Central memory CD8-positive, alpha-beta T cell (primary cell): ENCODE measurements at regions not wholly inside any gene's neighbourhood (a gene's known extent, or its start where the extent isn't known, plus 50 kb on each side); places are given as distances from the start of the nearest gene placed in this dataset.
A peak's percentile ranks its signal among the peaks of the same experiment; 100 is the strongest.
"Not testable (repeated sequence)": the region's sequence is repeated elsewhere in the genome, so short reads cannot be mapped to it uniquely, and the experiment has no call there.

ENCODE experiments used
- ATAC-seq: fragments of 150-1000 bp; cut with Tn5 transposase; replicated peaks from 2 replicates; pipeline ENCODE4 v1.10.0; 2022; ENCODE audit warnings: mild to moderate bottlenecking, moderate FRiP score, moderate number of reproducible peaks; ENCODE audit not compliant: poor library complexity, severe bottlenecking; ENCODE audit errors: extremely low read depth
- DNase-seq, 2 donors: peaks; one replicate each; pipeline ENCODE4 v3.0.0; 2021; ENCODE audit warnings: low spot score in 2 of 2
- H3K27ac Mint-ChIP-seq: one replicate; pipeline ENCODE4 v1.8.0; 2022; ENCODE audit warnings: low read depth, mild to moderate bottlenecking, moderate library complexity, mixed read lengths
- H3K27me3 Mint-ChIP-seq: one replicate; pipeline ENCODE4 v1.8.0; 2022; ENCODE audit warnings: mixed read lengths
- H3K36me3 Mint-ChIP-seq: one replicate; pipeline ENCODE4 v1.8.0; 2022; ENCODE audit warnings: mild to moderate bottlenecking, moderate library complexity, mixed read lengths; ENCODE audit not compliant: insufficient read depth
- H3K4me1 Mint-ChIP-seq: one replicate; pipeline ENCODE4 v1.8.0; 2022; ENCODE audit warnings: mixed read lengths
- H3K4me3 Mint-ChIP-seq: one replicate; pipeline ENCODE4 v1.8.0; 2022; ENCODE audit warnings: mild to moderate bottlenecking, moderate library complexity, mixed read lengths
- H3K9me3 Mint-ChIP-seq: one replicate; pipeline ENCODE4 v1.8.0; 2022; ENCODE audit warnings: mixed read lengths

- peaks cover 20% of the 10 kb centered on the region for H3K36me3 Mint-ChIP-seq
- H3K27me3 Mint-ChIP-seq, result no peaks in the 10 kb centered on the region
- ATAC-seq (no peak), DNase-seq (no peak)
- peak overlapping the region; percentile 62 for H3K4me3 Mint-ChIP-seq
- H3K27ac Mint-ChIP-seq, result peak overlapping the region; percentile 84
- H3K9me3 Mint-ChIP-seq, result peaks cover 4% of the 10 kb centered on the region
- H3K4me1 Mint-ChIP-seq, result peaks cover 46% of the 10 kb centered on the region
These were observed 127.3 kb downstream of the TBX19 start for GRCh38 chr1:168407832-168408538.

GRCh38 chr1:168405906-168406549, 125.4 kb downstream of the TBX19 start:
- H3K27me3 Mint-ChIP-seq, result no peaks in the 10 kb centered on the region
- peaks cover 40% of the 10 kb centered on the region for H3K4me1 Mint-ChIP-seq
- no peak overlapping the region for H3K4me3 Mint-ChIP-seq
- H3K9me3 Mint-ChIP-seq, result peaks cover 4% of the 10 kb centered on the region
- peaks cover 20% of the 10 kb centered on the region for H3K36me3 Mint-ChIP-seq
- no peak for DNase-seq
- ATAC-seq, result no peak
- H3K27ac Mint-ChIP-seq, result no peak overlapping the region

- no peak overlapping the region for H3K4me3 Mint-ChIP-seq
- ATAC-seq (no peak), DNase-seq (no peak)
- H3K36me3 Mint-ChIP-seq, result peaks cover 2% of the 10 kb centered on the region
- H3K27ac Mint-ChIP-seq, result no peak overlapping the region
- no peaks in the 10 kb centered on the region for H3K27me3 Mint-ChIP-seq
- peaks cover 28% of the 10 kb centered on the region for H3K4me1 Mint-ChIP-seq
- H3K9me3 Mint-ChIP-seq, result no peaks in the 10 kb centered on the region
These were observed 122.5 kb downstream of the TBX19 start for GRCh38 chr1:168403140-168403539.

- H3K4me3 Mint-ChIP-seq, ATAC-seq, H3K27me3 Mint-ChIP-seq, H3K36me3 Mint-ChIP-seq, H3K27ac Mint-ChIP-seq, H3K9me3 Mint-ChIP-seq, DNase-seq: not testable (repeated sequence)
- H3K4me1 Mint-ChIP-seq, result peaks cover 23% of the 10 kb centered on the region
These were observed 121.8 kb downstream of the TBX19 start for GRCh38 chr1:168402466-168402865.

- DNase-seq, result no peak
- ATAC-seq, result no peak
- no peaks in the 10 kb centered on the region for H3K36me3 Mint-ChIP-seq
- H3K4me3 Mint-ChIP-seq, result no peak overlapping the region
- no peaks in the 10 kb centered on the region for H3K27me3 Mint-ChIP-seq
- no peak overlapping the region for H3K27ac Mint-ChIP-seq
- peaks cover 17% of the 10 kb centered on the region for H3K4me1 Mint-ChIP-seq
- H3K9me3 Mint-ChIP-seq, result no peaks in the 10 kb centered on the region
These were observed 120.7 kb downstream of the TBX19 start for GRCh38 chr1:168401341-168401740.

GRCh38 chr1:168400139-168400538, 119.5 kb downstream of the TBX19 start:
- ATAC-seq, result no peak
- Mint-ChIP-seq H3K27ac (no peak overlapping the region), H3K9me3 (no peaks in the 10 kb centered on the region), H3K36me3 (no peaks in the 10 kb centered on the region), H3K27me3 (no peaks in the 10 kb centered on the region), H3K4me1 (peaks cover 17% of the 10 kb centered on the region), H3K4me3 (no peak overlapping the region)
- no peak for DNase-seq

- Mint-ChIP-seq H3K27ac (no peak overlapping the region), H3K9me3 (no peaks in the 10 kb centered on the region), H3K36me3 (no peaks in the 10 kb centered on the region), H3K27me3 (no peaks in the 10 kb centered on the region), H3K4me1 (peaks cover 26% of the 10 kb centered on the region), H3K4me3 (no peak overlapping the region)
- ATAC-seq, result no peak
- no peak for DNase-seq
These were observed 117.1 kb downstream of the TBX19 start for GRCh38 chr1:168397806-168398205.

GRCh38 chr1:168396940-168397684, 116.4 kb downstream of the TBX19 start:
- no peak overlapping the region for H3K4me3 Mint-ChIP-seq
- H3K4me1 Mint-ChIP-seq, result peaks cover 33% of the 10 kb centered on the region
- no peaks in the 10 kb centered on the region for H3K36me3 Mint-ChIP-seq
- ATAC-seq (no peak), DNase-seq (no peak)
- H3K27ac Mint-ChIP-seq, result no peak overlapping the region
- no peaks in the 10 kb centered on the region for H3K9me3 Mint-ChIP-seq
- H3K27me3 Mint-ChIP-seq, result no peaks in the 10 kb centered on the region

- no peaks in the 10 kb centered on the region for H3K27me3 Mint-ChIP-seq
- H3K4me1 Mint-ChIP-seq, result peaks cover 39% of the 10 kb centered on the region
- DNase-seq, result no peak
- no peak for ATAC-seq
- H3K4me3 Mint-ChIP-seq, result no peak overlapping the region
- no peak overlapping the region for H3K27ac Mint-ChIP-seq
- H3K9me3 Mint-ChIP-seq, result no peaks in the 10 kb centered on the region
- H3K36me3 Mint-ChIP-seq, result no peaks in the 10 kb centered on the region
These were observed 115.8 kb downstream of the TBX19 start for GRCh38 chr1:168396508-168396907.

GRCh38 chr1:168394858-168395257, 114.2 kb downstream of the TBX19 start:
- H3K36me3 Mint-ChIP-seq, result peaks cover 1% of the 10 kb centered on the region
- H3K27me3 Mint-ChIP-seq, result no peaks in the 10 kb centered on the region
- no peaks in the 10 kb centered on the region for H3K9me3 Mint-ChIP-seq
- ATAC-seq (no peak), DNase-seq (no peak)
- no peak overlapping the region for H3K27ac Mint-ChIP-seq
- H3K4me3 Mint-ChIP-seq, result no peak overlapping the region
- peaks cover 48% of the 10 kb centered on the region for H3K4me1 Mint-ChIP-seq

- ATAC-seq (no peak), DNase-seq (no peak)
- no peaks in the 10 kb centered on the region for H3K27me3 Mint-ChIP-seq
- H3K36me3 Mint-ChIP-seq, result peaks cover 1% of the 10 kb centered on the region
- H3K9me3 Mint-ChIP-seq, result no peaks in the 10 kb centered on the region
- peak overlapping the region; percentile 64 for H3K4me3 Mint-ChIP-seq
- no peak overlapping the region for H3K27ac Mint-ChIP-seq
- peaks cover 48% of the 10 kb centered on the region for H3K4me1 Mint-ChIP-seq
These were observed 112.4 kb downstream of the TBX19 start for GRCh38 chr1:168392958-168393549.

GRCh38 chr1:168391851-168392681, 111.4 kb downstream of the TBX19 start:
- peak; percentile 66 for ATAC-seq
- Mint-ChIP-seq H3K4me3 (peak overlapping the region; percentile 64), H3K9me3 (no peaks in the 10 kb centered on the region), H3K27me3 (no peaks in the 10 kb centered on the region), H3K36me3 (peaks cover 4% of the 10 kb centered on the region), H3K4me1 (peaks cover 57% of the 10 kb centered on the region), H3K27ac (peak overlapping the region; percentile 33)
- DNase-seq, result no peak
